Left lobe of liver (tissue), 2 donors: ENCODE measurements at regions not wholly inside any gene's neighbourhood (a gene's known extent, or its start where the extent isn't known, plus 50 kb on each side); places are given as distances from the start of the nearest gene placed in this dataset.
"Not testable (repeated sequence)": the region's sequence is repeated elsewhere in the genome, so short reads cannot be mapped to it uniquely, and the experiment has no call there.

Experiments used
- ATAC-seq: fragments of 200-7000 bp; cut with Tn5 transposase; one replicate; pipeline ENCODE4 v1.9.1; 2020; ENCODE audit warnings: mild to moderate bottlenecking, moderate library complexity
- DNase-seq: peaks from one replicate; pipeline ENCODE4 v3.0.0-alpha.2; 2020; ENCODE audit warnings: low spot score
- donor health status: DM: no; HTN: no; CAD: no; lungs with moderate emphysema.
- donor health status: DM: no; HTN: yes; CAD: no.

- ATAC-seq (no peak), DNase-seq (no peak)
These were observed 1366.4 kb upstream of the NUDT12 start for GRCh38 chr5:104928906-104929520.

- ATAC-seq, result no peak
- DNase-seq, result no peak
These were observed 1352.6 kb upstream of the NUDT12 start for GRCh38 chr5:104915226-104915625.

GRCh38 chr5:104914536-104915070 is 1352.0 kb upstream of the NUDT12 start:
- DNase-seq, result no peak
- ATAC-seq, result no peak

GRCh38 chr5:104913841-104914281 is 1351.3 kb upstream of the NUDT12 start:
- ATAC-seq (no peak), DNase-seq (no peak)

DNA sequence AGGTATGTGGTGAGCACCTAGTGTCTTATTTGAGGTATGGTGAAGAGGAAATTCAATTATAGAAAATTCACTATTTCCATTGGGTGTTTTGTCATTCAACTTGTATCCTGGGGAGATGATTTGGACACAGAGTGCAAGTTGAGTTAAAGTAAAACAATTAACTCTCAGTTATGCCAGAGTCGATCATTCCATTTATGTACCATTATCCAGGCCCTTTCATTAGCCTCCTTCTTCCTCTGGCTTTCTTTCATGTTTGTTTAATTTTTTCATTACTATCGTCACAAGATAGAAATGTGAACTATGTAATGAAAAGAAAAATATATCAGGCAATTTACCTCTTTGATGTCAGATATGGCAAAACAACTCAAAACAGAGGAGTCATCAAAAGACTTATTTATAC is 1347.2 kb upstream of the NUDT12 start:
- ATAC-seq (no peak), DNase-seq (no peak)

GRCh38 chr5:104904561-104904960 is 1342.0 kb upstream of the NUDT12 start:
- ATAC-seq (peak; percentile 32), DNase-seq (no peak)

GRCh38 chr5:104903941-104904340 is 1341.4 kb upstream of the NUDT12 start:
- DNase-seq (no peak), ATAC-seq (no peak)

GRCh38 chr5:104891596-104891995 is 1329.0 kb upstream of the NUDT12 start:
- DNase-seq (no peak), ATAC-seq (no peak)

GRCh38 chr5:104890767-104891166 is 1328.2 kb upstream of the NUDT12 start:
- no peak for DNase-seq
- no peak for ATAC-seq

DNA sequence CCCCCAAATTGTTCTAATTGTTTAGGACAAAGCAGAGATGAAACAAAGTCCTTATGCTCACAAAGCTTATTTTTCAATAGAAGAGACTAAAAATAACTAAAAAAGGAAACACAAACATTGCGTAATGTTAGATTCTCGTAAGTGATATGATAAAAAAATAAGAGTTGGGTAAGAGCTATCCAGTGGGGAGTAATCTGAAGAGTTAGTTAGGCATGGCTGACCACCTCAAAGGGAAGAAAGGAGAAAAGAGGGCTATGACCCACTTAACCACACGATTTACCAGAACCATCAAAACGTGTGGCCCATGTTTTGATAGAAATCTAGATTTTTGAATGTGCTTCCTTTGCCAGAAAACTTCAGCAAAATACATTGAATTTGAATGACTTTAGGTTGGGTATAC is 1296.8 kb upstream of the NUDT12 start:
- ATAC-seq (no peak), DNase-seq (no peak)

DNA sequence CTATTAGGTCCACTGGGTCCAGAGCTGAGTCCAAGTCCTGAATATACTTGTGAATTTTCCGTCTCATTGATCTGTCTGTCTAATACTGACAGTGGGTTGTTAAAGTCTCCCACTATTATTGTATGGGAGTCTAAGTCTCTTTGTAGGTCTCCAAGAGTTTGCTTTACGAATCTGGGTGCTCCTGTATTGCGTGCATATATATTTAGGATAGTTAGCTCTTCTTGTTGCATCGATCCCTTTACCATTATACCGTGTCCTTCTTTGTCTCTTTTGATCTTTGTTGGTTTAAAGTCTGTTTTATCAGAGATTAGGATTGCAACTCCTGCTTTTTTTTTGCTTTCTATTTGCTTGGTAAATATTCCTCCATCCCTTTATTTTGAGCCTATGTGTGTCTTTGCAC is 1289.5 kb upstream of the NUDT12 start:
- ATAC-seq, DNase-seq: not testable (repeated sequence)

DNA sequence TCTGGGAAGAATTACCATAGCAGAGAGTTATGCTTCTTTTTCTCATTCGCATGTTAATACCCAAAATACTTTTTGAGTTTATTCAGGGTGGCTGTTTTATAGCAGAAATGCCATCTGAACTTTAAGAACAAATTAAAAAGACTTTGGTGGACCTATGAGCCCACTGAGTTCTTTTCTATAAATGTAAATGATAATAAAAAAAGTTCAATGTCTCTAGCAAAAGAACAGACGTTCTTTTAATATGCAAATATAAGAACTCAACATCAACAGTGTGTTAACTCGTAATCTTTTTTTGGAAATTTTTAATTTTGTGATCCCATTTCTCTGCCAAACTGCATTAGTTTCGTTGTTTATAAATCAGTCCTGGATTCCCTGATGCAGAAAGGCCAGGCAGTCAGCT is 1283.0 kb upstream of the NUDT12 start:
- ATAC-seq, result no peak
- no peak for DNase-seq

- ATAC-seq, result no peak
- DNase-seq, result no peak
These were observed 1281.2 kb upstream of the NUDT12 start for GRCh38 chr5:104843822-104844221.

DNA sequence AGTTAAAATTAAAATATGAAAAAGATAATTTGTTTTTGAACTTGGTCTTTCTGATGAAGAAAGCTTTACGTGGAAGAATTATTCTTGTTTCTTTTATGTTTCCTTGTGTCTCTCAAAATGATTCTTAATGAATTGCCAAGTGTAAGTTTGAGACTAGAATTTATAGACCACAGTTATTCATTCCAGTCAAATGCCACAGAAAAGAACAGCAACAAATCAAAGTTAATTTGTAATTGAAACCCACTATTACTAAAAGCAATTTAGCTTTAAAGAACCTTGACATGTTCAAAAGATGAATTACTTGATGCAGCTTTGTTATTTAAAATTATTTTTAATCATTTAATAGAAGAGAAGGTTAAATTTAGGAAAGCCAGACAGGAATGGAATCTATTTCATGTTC is 1277.7 kb upstream of the NUDT12 start:
- ATAC-seq (no peak), DNase-seq (no peak)

DNA sequence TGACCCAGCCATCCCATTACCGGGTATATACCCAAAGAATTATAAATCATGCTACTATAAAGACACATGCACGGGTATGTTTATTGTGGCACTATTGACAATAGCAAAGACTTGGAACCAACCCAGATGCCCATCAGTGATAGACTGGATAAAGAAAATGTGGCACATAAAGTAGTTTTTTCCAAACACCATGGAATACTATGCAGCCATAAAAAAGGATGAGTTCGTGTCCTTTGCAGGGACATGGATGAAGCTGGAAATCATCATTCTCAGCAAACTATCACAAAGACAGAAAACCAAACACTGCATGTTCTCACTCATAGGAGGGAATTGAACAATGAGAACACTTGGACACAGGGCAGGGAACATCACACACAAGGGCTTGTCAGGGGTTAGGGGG is 1268.9 kb upstream of the NUDT12 start:
- ATAC-seq, result not testable (repeated sequence)

DNA sequence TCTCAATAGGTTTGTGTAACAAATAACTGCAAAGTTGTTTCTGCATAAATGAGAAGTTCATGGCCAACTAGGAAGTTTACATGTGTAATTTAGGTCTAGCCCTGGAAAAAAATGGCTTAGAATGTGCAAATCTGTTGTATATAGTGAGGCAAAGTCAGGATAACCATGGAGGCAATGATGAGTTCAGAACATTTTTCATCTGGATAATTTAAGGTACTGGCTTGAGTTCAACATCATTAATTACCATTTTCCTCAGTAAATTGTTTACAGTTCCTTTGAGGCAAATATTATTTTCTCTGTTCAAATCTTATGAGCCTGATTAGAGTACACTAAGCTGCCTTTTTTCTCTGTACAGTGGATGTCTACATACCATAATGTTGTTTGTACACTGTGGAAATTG is 1259.0 kb upstream of the NUDT12 start:
- DNase-seq (no peak), ATAC-seq (no peak)

More for the DNA sequence above, 1268.9 kb upstream of the NUDT12 start:
- DNase-seq, result not testable (repeated sequence)

- ATAC-seq, result no peak
These were observed 1254.5 kb upstream of the NUDT12 start for GRCh38 chr5:104817127-104817526.

GRCh38 chr5:104815212-104815611 is 1252.6 kb upstream of the NUDT12 start:
- DNase-seq (no peak), ATAC-seq (no peak)

More at GRCh38 chr5:104817127-104817526, 1254.5 kb upstream of the NUDT12 start:
- DNase-seq, result no peak

DNA sequence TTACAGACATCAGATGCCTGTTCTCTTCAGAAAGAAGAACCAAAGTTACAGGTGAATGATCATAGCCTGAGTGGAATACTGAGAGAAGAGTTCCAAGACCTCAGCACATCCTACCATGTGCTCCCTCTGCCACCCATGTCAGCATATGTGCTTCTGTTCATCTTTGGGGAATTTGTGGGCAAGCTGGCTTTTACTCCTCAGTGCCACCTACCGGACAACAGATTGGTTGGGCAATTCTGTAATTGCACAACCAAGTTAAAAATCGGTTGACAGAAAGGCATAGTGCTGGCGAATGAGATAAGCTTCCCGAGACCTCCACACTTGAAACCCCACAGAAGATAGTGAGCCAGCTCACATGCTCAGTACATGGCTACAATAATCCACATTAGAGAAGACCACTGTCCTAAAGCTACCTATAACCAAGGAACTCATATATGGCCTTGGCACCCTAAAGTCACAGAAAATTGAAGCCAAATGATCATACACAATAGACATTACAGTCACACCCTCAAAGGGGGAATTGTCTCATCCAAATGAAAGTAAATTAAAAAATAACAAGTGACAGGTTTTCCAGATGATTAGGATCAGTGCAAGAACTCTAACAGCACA is 1238.0 kb upstream of the NUDT12 start:
- DNase-seq, result no peak
- peak; percentile 70 for ATAC-seq

DNA sequence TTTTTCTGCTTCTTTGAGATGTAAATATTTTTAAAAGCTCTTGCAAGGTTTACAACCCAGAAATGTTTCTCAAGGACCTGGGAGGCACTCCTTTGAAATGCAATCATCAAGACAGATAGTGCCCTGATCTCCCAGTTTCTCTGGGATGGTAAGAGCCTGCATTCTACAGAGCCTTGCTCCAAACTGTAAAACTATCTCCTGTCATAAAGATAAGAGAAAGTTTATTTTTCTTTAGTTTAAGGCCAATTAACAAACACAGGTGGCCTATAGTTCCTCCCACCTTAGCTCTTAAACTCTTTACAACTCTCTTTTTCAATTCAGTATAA is 1231.1 kb upstream of the NUDT12 start:
- DNase-seq, result no peak
- no peak for ATAC-seq

- no peak for DNase-seq
- no peak for ATAC-seq
These were observed 1230.6 kb upstream of the NUDT12 start for GRCh38 chr5:104793031-104793754.

DNA sequence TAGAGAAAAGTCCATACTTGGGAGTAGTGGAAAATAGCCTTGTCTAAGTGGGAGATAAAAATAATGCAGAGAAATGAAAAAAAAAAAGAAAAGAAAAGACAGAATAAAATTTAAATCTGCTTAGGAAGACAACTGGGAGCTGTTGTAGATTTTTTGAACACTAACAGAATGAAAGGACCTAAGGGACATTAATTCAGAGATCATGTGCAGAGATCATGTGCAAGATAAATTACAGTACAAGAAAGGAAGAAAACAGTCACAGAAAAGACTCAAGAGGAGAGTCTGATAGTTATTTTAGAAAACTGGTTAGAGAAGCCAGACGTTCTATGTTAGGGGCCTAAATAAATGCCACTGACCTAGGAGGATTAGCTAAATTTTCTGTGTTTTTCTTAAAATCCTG is 1226.8 kb upstream of the NUDT12 start:
- ATAC-seq, result no peak
- no peak for DNase-seq
